HG03097 (cell line): ENCODE measurements at regions not wholly inside any gene's neighbourhood (a gene's known extent, or its start where the extent isn't known, plus 50 kb on each side); places are given as distances from the start of the nearest gene placed in this dataset.
"Not testable (repeated sequence)": the region's sequence is repeated elsewhere in the genome, so short reads cannot be mapped to it uniquely, and the experiment has no call there.

Source experiments
- ATAC-seq: cut with Tn5 transposase; IDR thresholded peaks from one replicate; pipeline ENCODE4 v1.9.1; 2021; ENCODE audit not compliant: unreplicated experiment, low FRiP score

GRCh38 chr2:2738276-2738675 is 407.2 kb upstream of the MYT1L start:
- ATAC-seq: no peak

DNA sequence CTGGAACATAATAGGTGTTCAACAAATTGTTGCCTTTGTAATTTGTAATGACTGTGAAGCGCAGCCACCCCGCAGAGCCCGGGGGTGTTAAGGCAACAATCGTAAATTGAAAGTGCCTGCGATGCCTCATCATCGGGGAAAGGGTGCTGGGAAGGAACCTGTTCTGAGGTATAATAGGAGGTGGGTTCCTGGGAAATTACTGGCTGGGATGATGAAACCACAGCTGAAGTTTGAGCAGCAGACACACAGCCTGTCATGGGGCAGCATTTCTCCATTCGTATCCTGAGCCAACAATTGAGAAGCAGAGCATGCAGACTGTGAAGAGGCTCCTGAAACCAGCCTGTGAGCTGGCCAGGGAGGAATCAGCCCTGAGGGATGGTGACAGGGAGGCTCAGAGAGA is 404.0 kb upstream of the MYT1L start:
- ATAC-seq: no peak

GRCh38 chr2:2734308-2734707 is 403.2 kb upstream of the MYT1L start:
- ATAC-seq: no peak

DNA sequence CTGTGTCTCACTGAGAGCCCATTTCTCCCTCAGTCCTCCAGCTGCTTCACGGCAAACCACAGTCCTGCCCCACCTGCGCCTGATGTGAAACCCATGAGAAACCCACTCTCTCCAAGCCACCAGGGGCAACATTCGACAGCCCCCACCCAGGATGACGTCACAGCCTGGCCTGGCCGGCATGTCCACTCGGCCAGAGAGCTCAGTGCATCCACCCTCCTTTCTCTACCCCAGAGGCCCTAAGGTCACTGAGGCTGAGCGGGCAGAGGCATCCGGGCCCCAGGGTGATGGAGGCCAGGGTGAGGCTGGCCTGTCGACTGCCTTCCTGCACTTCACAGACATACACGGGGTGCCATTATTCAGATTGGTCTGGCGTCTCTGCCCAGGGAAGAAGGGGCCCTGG is 402.7 kb upstream of the MYT1L start:
- no peak for ATAC-seq

DNA sequence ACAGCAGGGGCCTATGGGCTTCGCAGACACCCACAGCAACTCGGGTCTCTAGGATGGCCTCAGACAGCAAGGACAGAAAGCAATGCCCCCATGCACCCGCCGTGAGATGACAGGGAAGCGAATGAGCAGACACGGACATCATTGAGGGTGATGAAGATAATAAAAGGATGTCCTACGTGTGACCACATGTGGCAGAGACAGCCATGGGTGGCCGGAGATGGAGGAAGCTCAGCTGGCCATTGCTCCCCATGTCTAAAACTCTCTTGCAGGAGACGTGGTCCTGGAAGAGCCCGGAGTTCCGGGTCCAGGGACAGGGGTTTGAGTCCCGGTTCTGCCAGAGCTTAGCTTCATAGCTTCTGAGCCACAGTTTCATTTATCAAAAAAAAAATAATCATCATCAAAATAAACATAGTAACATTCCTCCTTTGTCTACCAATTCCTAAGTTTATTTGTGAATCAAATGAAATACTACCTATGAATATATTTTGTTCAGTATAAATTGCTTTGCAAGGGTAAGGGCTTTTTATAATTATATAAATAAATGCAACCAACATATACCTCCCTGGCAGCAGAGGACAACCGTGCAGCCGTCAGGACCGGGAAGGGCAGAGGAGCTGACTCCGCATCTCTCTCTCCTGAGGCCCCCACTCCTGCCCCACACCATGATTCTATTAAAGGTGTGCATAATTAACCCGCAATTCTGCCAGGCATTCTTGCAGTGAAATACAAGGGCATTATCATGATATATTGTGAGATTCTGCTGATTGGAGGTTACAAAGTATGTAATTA is 401.4 kb upstream of the MYT1L start:
- ATAC-seq: no peak

DNA sequence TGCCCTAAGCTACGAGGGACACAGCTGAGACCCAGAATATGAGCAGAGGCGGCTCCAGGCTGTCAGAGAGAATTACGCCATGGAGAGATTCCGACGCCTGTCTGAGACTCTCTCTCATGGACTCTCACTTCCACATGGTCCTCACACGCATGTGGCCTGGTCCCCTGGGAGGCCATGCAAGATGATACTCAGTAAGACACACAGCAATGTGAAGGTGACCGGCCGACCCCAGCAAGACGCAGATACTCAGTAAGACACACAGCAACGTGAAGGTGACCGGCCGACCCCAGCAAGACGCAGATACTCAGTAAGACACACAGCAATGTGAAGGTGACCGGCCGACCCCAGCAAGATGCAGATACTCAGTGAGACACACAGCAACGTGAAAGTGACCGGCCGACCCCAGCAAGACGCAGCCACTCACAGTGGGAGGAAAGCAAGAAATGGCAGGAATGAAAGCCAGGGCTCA is 400.8 kb upstream of the MYT1L start:
- ATAC-seq: no peak

GRCh38 chr2:2731101-2731815 is 400.2 kb upstream of the MYT1L start:
- no peak for ATAC-seq

DNA sequence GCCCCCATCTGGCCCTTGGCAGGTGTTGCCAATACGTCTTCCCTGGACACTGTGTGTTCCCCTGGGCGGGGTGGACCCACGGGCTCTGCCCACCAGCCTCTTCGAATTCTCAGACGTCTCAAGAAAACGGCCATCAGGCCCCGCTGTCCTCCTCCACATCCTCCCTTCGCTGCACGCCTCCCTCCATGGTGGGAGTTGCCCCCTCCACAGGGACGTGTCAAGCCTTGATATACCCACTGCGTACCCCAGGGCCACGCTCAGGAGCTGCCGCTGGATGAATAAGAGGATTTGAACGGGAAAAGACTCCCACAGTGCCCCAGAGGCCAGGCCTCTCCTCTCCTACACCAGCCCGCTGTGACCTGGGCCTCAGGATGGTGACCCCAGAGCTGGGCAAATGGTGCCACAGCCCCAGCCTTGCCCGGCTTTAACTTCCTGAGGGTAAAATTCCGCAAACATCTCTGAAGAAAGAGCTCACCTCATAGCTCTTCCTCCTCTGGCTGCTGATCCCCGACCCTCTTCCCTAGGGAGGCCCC is 399.3 kb upstream of the MYT1L start:
- ATAC-seq: no peak

DNA sequence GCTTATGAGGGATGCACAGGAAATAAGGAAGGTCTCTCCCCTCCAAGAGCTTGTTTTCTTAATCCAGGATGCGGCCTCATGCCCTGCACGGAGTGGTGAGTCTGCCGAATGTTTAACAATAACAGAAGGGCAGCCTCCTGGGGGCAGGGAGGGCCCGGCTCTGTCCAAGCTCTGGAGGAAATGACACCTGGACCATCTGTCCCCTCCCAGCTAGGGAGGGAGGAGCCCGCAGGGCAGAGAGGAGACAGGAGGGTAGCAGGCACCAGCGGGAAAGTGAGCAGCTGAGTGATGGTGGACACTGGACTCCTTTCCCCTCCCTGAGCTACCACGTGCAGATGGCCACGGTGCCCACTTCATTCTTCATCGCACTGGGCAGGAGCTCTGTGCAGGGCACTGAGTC is 398.2 kb upstream of the MYT1L start:
- ATAC-seq: no peak

DNA sequence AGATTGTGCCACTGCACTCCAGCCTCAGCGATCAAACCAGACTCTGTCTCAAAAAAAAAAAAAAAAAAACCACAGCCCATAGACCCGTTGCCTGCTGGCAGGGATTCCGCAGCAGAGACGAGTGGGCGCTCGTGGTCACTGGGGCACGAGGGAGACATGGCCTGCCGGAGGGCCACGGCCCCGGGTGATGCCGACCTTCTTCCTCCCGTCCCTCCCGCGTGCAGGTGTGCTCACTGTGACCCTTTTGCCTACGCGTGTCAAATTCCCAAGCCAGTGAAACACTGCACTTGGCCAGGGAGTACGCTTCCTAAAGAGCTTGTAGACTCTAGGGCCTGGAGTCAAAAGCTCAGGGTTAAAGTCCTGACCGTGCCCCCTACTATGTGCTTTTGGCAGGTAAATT is 397.6 kb upstream of the MYT1L start:
- no peak for ATAC-seq

GRCh38 chr2:2727876-2728511 is 396.9 kb upstream of the MYT1L start:
- ATAC-seq: no peak

DNA sequence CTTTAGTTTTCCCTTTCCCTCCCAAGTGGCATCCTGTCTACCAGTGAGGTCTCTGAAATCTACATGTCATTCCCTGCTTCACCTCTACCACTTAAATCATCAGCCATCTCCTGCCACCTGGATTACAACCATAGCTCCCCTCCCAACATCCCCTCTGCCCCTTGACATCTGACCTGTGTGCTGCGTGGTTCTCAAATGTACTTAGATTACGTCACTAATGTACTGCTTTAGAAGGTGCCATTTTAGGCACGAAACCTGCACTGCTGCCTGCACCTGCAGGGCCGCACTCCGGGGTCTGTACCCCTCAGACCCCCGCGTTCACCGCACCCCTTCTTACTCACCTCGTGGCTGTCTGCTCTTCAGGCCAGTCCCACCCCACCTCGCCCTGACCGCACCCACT is 395.1 kb upstream of the MYT1L start:
- ATAC-seq: no peak

DNA sequence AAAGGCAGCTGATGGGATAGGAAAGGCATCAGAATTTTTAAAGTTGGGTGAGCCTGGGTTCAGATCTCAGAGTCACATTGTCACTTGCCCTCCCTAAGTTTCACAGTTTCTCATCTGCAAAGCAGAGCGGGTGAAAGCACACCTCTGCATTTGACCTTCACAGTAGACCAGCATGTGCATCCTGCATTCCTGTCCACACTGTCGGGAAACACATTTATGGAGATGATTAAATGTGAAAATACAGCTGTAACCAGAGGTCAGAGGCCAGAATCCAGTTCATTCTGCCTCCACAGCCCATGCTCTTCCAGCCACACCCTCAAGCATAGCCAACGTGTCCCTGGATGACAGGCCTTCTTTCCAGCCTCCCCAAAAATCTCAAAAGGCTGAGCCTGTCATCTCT is 392.0 kb upstream of the MYT1L start:
- ATAC-seq: no peak

DNA sequence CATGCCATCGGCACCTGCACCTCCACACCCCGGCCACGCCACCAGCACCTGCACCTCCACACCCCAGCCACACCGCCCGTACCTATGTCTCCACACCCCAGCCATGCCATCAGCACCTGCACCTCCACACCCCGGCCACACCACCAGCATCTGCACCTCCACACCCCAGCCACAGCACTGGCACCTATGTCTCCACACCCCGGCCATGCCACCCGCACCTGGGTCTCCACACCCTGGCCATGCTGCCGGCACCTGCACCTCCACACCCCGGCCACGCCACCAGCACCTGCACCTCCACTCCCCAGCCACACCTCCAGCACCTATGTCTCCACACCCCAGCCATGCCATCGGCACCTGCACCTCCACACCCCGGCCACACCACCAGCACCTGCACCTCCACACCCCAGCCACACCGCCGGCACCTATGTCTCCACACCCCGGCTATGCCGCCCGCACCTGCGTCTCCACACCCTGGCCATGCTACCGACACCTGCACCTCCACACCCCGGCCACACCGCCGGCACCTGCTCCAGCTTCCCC is 390.3 kb upstream of the MYT1L start:
- ATAC-seq: no peak

GRCh38 chr2:2720806-2721205 is 389.7 kb upstream of the MYT1L start:
- not testable (repeated sequence) for ATAC-seq

DNA sequence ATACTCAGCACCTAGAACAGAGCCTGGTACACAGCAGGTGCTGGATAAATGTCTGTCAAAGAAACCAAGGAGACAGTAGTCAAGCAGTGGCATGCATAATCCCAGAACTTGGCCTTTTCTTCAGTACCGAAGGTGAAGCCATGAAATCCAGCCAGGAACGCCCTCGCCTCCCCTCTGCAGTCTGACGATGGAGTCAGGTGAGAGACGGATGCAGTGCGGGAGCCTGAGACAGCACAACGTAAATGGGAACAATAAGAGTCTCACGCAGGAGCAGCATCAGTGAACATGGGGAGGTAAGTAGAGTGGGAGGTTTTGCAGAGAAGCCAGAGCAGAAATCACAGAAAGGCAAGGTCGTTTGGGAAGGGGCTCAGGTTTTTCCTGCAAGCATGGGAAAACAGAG is 389.3 kb upstream of the MYT1L start:
- no peak for ATAC-seq

- ATAC-seq: no peak
Observed at GRCh38 chr2:2719781-2720180, 388.7 kb upstream of the MYT1L start.

GRCh38 chr2:2719015-2719414 is 387.9 kb upstream of the MYT1L start:
- no peak for ATAC-seq

GRCh38 chr2:2717406-2717805 is 386.3 kb upstream of the MYT1L start:
- no peak for ATAC-seq

DNA sequence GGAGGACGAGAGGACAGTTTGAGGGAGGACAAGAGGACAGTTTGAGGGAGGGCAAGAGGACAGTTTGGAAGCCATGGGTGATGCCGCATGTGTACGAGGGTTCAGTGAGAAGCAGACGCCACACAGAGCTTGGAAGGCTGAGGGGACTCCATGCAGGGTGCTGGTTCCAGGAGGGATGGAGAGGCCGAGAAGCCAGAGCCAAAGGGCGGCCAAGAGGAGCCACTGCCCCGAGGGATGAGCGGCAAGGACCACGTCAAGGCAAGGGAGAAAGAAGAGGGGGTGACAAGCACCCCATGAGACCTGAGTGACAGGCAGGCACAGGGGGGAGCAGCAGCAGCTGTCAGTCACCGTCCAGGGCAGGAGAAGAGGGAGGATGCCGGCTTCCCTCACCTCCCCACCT is 385.7 kb upstream of the MYT1L start:
- ATAC-seq: no peak
